ENCODE measurements at regions not wholly inside any gene's neighbourhood (a gene's known extent, or its start where the extent isn't known, plus 50 kb on each side); places are given as distances from the start of the nearest gene placed in this dataset.

- Histone ChIP-seq H3K56ac (ENCODE audit: insufficient read length, low read depth, low read length) (no peak overlapping the region), H3K4me1 (ENCODE audit: insufficient read depth, low read length) (no peaks in the 10 kb centered on the region), H2BK12ac (ENCODE audit: insufficient read length, low read depth, low read length) (no peak overlapping the region), H2BK15ac (ENCODE audit: low read depth, low read length) (no peak overlapping the region), H2AFZ (ENCODE audit: low read length) (no peak overlapping the region), H4K91ac (ENCODE audit: insufficient read length, low read depth, low read length) (no peak overlapping the region), H4K5ac (ENCODE audit: insufficient read length, low read depth, low read length) (no peak overlapping the region), H3K4me2 (ENCODE audit: insufficient read depth, insufficient read length, low read length) (no peak overlapping the region), H3K23me2 (ENCODE audit: insufficient read length, low read depth, low read length, poor library complexity, severe bottlenecking) (no peaks in the 10 kb centered on the region), H3K79me1 (ENCODE audit: insufficient read depth, low read depth, low read length, poor library complexity, severe bottlenecking) (no peaks in the 10 kb centered on the region), H3K79me2 (ENCODE audit: insufficient read depth, low read length) (no peaks in the 10 kb centered on the region), H3K9me3 (ENCODE audit: control insufficient read depth, low read depth, low read length) (peaks cover 13% of the 10 kb centered on the region), H3K9ac (ENCODE audit: extremely low read depth, insufficient read length, low read length) (no peak overlapping the region), H2BK120ac (ENCODE audit: low read depth, low read length, poor library complexity, severe bottlenecking) (no peak overlapping the region), H3K23ac (ENCODE audit: insufficient read length, low read depth, low read length) (no peak overlapping the region), H3K18ac (ENCODE audit: insufficient read length, low read depth, low read length) (no peak overlapping the region), H3K4ac (ENCODE audit: low read depth, low read length) (no peak overlapping the region), H4K8ac (replicated peaks; ENCODE audit: insufficient read length, low read depth, low read length) (no peak overlapping the region), H3K27me3 (ENCODE audit: insufficient read depth, low read length) (no peaks in the 10 kb centered on the region), H2BK20ac (ENCODE audit: low read depth, low read length, poor library complexity, severe bottlenecking) (no peak overlapping the region), H3K27ac (ENCODE audit: insufficient read length, low read depth, low read length) (no peak overlapping the region), H3K14ac (ENCODE audit: insufficient read depth, low read length) (no peak overlapping the region), H4K20me1 (ENCODE audit: control insufficient read depth, insufficient read depth, insufficient read length) (no peaks in the 10 kb centered on the region), H2AK5ac (ENCODE audit: insufficient read length, low read length) (no peak overlapping the region), H3T11ph (ENCODE audit: low read length) (no peak overlapping the region), H2BK5ac (ENCODE audit: insufficient read length, low read length) (no peak overlapping the region)
- no CpG with 5 or more reads among the region's 3 CpGs for WGBS (ENCODE audit: extremely low coverage, insufficient read length, low lambda C conversion rate)
- no peaks in the 10 kb centered on the region for H3K4me1 Mint-ChIP-seq
- peaks cover 11 to 21% (median 21%) of the 10 kb centered on the region in 3 experiments for H3K36me3 Mint-ChIP-seq (ENCODE audit: insufficient read depth in 1 of 3, low read depth in 3 of 3)
- peaks cover 33% of the 10 kb centered on the region in 2 experiments for H3K9me3 Mint-ChIP-seq
- H3K4me3 Mint-ChIP-seq = no peak overlapping the region
- no peak overlapping the region for H3K27ac Mint-ChIP-seq
- TF ChIP-seq CTCF (conservative IDR thresholded peaks at IDR 0.05) = no peak
- no peaks in the 10 kb centered on the region; the same call in none of the 2 replicates for H3K27me3 Mint-ChIP-seq (ENCODE audit: low read depth)
- DNase-seq = no peak
Measured at GRCh38 chr6:71551798-71552197, 263.2 kb downstream of the OGFRL1 start.
